Stimulated activated memory B cell treated with anti-CD40 and anti-IgM and Interleukin-4, amounts not matched to agents 10 μg/mL and 1 μg/mL and 100 μg/mL, for 72 hours (primary cell): ENCODE measurements at regions not wholly inside any gene's neighbourhood (a gene's known extent, or its start where the extent isn't known, plus 50 kb on each side); places are given as distances from the start of the nearest gene placed in this dataset.
A peak's percentile ranks its signal among the peaks of the same experiment; 100 is the strongest.

Source experiments
- ATAC-seq: fragments of 150-1000 bp; cut with Tn5 transposase; 2 replicates; pipeline ENCODE4 v1.10.0; 2021
- H3K27ac Mint-ChIP-seq: one replicate; pipeline ENCODE4 v1.8.0; 2022; ENCODE audit warnings: mild to moderate bottlenecking, mixed read lengths
- H3K27me3 Mint-ChIP-seq: one replicate; pipeline ENCODE4 v1.8.0; 2022; ENCODE audit warnings: mixed read lengths
- H3K36me3 Mint-ChIP-seq: one replicate; pipeline ENCODE4 v1.8.0; 2022; ENCODE audit warnings: mixed read lengths
- H3K4me1 Mint-ChIP-seq: one replicate; pipeline ENCODE4 v1.8.0; 2022; ENCODE audit warnings: mixed read lengths
- H3K4me3 Mint-ChIP-seq: one replicate; pipeline ENCODE4 v1.8.0; 2022; ENCODE audit warnings: mild to moderate bottlenecking, moderate library complexity, mixed read lengths
- H3K9me3 Mint-ChIP-seq: one replicate; pipeline ENCODE4 v1.8.0; 2022; ENCODE audit warnings: mixed read lengths

DNA sequence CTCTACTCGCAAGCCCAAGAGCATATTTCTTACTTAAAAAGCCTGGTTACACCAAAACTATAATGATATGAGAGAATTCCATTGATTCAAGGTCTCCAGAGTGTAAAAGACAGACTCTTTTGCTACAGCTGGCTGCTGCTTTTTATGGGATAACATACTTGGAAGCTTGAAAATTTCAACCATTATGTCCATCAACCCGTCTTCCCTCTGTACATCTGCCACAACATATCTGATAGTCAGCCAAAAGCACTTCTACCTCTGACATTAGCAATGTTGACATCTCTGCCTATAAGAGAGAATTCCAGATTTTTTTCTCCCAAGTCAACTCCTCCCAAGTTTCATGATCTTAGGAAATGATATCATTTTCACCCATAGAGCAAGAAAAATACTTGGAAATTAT lies 54.4 kb upstream of the IQCM start:
- no peak for ATAC-seq
- Mint-ChIP-seq H3K4me1 (no peaks in the 10 kb centered on the region), H3K27ac (no peak overlapping the region), H3K36me3 (no peaks in the 10 kb centered on the region), H3K4me3 (no peak overlapping the region), H3K9me3 (peaks cover 2% of the 10 kb centered on the region), H3K27me3 (no peaks in the 10 kb centered on the region)

DNA sequence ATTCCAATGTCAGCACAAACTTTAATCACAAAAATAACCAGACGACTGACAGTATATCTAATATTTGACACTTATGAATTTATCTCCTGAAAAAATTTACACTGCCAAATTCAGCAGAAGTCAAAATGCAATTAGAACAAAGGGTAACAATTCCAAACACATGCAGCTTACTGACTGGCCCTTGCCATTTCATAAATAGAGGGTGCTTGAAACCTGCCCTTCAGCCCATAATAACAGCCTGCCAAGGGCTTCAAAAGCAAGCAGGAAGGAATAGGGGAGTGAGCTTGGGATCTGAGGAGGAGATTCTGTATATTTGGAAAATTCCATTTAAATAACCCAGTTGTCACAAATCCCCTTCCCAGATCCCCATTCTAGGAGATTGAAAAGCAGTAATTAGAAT lies 66.1 kb upstream of the IQCM start:
- Mint-ChIP-seq H3K36me3 (no peaks in the 10 kb centered on the region), H3K27ac (no peak overlapping the region), H3K4me3 (no peak overlapping the region), H3K27me3 (peaks cover 13% of the 10 kb centered on the region), H3K4me1 (no peaks in the 10 kb centered on the region), H3K9me3 (peaks cover 3% of the 10 kb centered on the region)
- no peak for ATAC-seq

DNA sequence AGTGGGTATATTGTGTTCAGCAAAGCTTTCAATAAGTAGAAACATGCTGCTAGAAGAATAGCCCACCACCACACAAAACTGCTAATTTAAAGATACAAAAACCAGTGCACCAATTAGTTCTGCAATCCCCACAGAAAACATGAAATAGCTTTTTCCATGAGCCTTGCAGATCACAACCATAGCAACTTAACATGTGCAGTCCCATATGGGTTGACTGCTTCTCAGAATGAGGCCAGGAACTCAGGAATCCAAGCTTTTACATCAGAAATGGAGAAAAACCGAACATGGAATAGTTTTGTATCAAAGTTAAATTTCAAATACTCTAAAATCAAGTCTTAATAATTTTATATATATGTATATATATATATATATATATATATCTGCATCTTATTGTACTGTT lies 66.6 kb upstream of the IQCM start:
- no peaks in the 10 kb centered on the region for H3K4me1 Mint-ChIP-seq
- no peak overlapping the region for H3K4me3 Mint-ChIP-seq
- ATAC-seq = no peak
- peaks cover 3% of the 10 kb centered on the region for H3K9me3 Mint-ChIP-seq
- peaks cover 13% of the 10 kb centered on the region for H3K27me3 Mint-ChIP-seq
- H3K27ac Mint-ChIP-seq = no peak overlapping the region
- H3K36me3 Mint-ChIP-seq = no peaks in the 10 kb centered on the region

DNA sequence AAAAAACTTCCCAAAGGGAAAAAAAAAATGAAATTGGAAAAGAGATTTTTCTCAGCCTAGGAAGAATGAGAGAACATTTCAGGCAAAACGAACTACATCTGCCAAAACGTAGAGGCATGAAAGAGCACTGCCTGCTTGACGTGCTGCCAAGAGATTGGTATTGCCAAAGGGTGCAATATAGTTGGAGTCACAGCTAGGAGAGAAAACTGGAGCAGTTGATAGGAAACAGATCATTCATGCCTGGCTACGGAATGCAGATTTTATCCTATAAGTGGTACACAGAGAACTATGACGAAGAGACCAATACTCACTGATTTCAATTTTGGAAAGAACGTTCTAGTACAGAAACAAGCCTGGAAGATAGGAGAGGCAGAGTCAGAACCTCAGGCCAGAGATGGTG lies 68.4 kb upstream of the IQCM start:
- no peak for ATAC-seq
- peaks cover 7% of the 10 kb centered on the region for H3K27me3 Mint-ChIP-seq
- H3K36me3 Mint-ChIP-seq = no peaks in the 10 kb centered on the region
- H3K4me3 Mint-ChIP-seq = no peak overlapping the region
- peaks cover 3% of the 10 kb centered on the region for H3K9me3 Mint-ChIP-seq
- no peaks in the 10 kb centered on the region for H3K4me1 Mint-ChIP-seq
- H3K27ac Mint-ChIP-seq = no peak overlapping the region

DNA sequence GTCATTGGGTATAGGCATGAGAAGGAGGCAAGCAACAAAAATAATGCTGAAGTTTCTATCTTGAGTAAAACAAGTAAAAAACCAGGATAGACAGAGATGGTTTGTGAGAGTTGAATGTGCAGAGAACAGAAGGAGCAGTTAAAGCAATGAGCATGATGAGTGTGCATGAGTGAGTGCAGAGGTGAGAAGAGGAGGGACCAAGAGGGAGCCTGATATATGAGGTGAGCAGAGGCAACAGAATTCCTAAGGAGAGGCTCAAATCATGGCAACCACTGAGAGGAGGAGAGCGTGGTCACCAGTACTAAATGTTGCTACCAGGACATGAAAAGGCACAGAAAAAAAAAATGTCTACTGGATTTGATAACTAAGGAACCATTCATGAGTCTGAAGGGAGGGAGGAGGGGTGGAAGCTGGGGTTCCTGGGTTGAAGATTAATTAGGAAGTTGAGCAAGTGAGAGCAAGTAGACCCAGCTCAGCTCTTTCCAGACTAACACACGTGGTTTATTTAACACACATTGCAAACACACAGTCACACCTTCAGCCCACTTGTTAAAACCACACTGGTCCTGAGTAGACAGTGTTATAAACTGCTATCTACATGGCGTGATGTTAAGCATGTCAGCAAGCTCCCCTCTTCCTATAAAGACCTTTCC lies 69.0 kb upstream of the IQCM start:
- ATAC-seq = peak; percentile 52

DNA sequence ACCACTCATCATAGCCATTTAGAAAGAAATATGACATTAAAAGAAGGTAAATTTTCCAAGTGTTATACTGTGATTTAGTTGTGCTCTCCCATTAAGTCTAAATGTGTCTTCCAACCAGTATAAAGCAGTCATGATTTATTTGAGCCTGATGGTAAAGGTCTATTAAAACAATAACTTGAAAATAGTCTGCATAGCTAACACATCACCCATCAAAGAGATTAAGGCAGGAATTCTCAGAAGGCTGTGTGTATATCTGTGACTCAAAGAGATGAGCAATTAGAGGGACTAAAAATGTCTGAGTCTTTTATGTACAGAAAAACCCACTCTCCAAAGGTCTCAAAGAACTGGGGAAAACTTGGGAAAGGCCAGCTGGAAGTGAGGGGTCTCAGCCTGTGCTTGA lies 70.3 kb upstream of the IQCM start:
- Mint-ChIP-seq H3K36me3 (no peaks in the 10 kb centered on the region), H3K4me1 (no peaks in the 10 kb centered on the region), H3K27me3 (no peaks in the 10 kb centered on the region), H3K27ac (no peak overlapping the region), H3K4me3 (no peak overlapping the region), H3K9me3 (no peaks in the 10 kb centered on the region)
- no peak for ATAC-seq

More for the DNA sequence above, 69.0 kb upstream of the IQCM start:
- H3K9me3 Mint-ChIP-seq = peaks cover 3% of the 10 kb centered on the region
- H3K27ac Mint-ChIP-seq = no peak overlapping the region
- H3K4me3 Mint-ChIP-seq = no peak overlapping the region
- H3K4me1 Mint-ChIP-seq = no peaks in the 10 kb centered on the region
- H3K27me3 Mint-ChIP-seq = peaks cover under 1% of the 10 kb centered on the region
- H3K36me3 Mint-ChIP-seq = no peaks in the 10 kb centered on the region

DNA sequence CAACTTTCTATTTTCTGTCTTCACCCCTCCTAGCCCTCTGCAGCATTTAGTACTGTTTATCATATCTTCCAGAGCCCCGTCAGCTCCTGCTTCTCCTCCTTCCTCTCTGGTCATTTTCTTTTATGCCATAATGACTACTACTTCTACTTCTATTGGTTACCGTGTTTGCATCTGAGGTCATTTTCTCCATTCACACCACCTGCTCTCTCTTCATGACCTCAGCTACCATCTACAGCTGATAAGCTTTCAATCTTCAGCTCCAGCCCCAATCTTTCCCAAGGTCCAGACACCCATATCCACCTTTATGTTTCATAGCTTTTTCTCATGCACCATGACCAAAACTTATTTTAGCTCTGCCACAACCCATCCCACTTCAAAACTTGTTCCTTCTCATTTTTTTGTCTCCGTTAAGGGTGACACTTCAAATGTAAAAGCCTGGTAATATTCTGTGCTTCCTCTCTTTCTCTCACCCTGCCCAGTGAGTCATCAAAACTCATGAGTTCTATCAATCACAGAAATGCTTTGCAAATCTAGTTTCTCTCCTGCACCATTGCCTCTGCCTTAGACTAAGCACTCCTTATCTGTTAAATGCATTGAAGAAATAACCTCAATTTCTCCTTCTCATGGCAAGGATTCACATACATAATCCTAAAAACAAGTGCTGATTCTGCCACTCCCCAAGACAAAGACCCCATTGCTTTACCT lies 71.3 kb upstream of the IQCM start:
- Mint-ChIP-seq H3K27me3 (no peaks in the 10 kb centered on the region), H3K4me3 (no peak overlapping the region), H3K36me3 (no peaks in the 10 kb centered on the region), H3K4me1 (no peaks in the 10 kb centered on the region), H3K27ac (no peak overlapping the region), H3K9me3 (no peaks in the 10 kb centered on the region)
- ATAC-seq = no peak

DNA sequence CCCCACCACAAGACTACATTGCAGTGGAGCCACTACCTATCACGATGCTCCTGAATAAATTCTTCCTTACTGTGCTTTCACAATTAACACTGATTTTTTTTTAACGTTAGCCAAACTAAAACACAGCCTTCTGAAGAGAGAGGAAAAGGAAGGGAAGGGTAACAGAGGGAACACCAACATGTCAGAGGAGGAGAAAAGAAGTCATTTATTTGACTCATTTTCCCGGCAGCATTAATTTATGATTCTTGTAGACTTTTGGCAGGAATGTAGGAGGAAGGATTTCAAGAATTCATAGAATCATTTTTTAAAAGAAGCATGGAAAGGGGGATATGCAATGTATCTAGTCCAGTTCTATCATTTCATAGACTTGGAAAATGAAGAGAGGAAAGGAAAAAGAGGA lies 74.3 kb upstream of the IQCM start:
- H3K9me3 Mint-ChIP-seq = no peaks in the 10 kb centered on the region
- H3K36me3 Mint-ChIP-seq = no peaks in the 10 kb centered on the region
- no peaks in the 10 kb centered on the region for H3K27me3 Mint-ChIP-seq

DNA sequence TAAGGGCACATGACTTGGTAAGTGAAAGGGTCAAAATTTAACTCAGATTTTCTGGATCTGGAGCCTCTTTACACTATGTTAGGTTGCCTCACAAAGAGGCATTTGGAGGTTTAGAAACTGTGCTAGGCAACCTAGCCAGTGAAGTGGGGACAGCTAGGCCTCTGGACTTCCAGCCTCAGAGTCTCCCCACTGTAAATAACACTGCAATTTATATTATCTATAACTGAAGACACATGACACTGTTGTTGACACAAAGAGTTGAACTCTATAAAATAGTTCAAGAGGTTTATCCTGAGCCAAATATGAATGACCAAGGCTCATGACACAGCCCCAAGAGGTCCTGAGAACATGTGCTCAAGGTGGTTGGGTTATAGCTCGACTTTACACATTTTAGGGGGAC lies 74.9 kb upstream of the IQCM start:
- H3K27me3 Mint-ChIP-seq = no peaks in the 10 kb centered on the region
- H3K36me3 Mint-ChIP-seq = no peaks in the 10 kb centered on the region
- no peaks in the 10 kb centered on the region for H3K4me1 Mint-ChIP-seq
- no peaks in the 10 kb centered on the region for H3K9me3 Mint-ChIP-seq
- no peak for ATAC-seq
- no peak overlapping the region for H3K27ac Mint-ChIP-seq
- H3K4me3 Mint-ChIP-seq = no peak overlapping the region

More for the DNA sequence above, 74.3 kb upstream of the IQCM start:
- ATAC-seq = no peak
- Mint-ChIP-seq H3K4me1 (no peaks in the 10 kb centered on the region), H3K4me3 (no peak overlapping the region), H3K27ac (no peak overlapping the region)

DNA sequence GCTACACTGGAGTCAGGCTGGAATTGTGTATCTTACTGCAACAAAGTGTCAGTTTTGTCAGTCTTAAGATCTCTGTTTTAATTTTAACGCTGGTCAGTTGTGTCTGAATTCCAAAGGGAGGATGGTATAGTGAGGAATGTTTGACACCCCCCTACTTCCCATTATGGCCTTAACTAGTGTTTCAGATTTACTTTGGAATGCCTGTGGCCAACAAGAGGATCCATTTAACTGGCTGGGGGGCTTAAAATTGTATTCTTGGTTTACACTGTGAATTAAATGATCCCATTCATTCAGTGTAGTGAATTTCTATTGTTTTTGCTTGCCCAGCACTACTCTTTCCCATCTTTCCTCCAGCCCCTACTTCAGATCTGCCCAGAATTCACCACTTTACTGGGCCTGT lies 75.8 kb upstream of the IQCM start:
- Mint-ChIP-seq H3K27ac (no peak overlapping the region), H3K4me3 (no peak overlapping the region), H3K36me3 (no peaks in the 10 kb centered on the region), H3K27me3 (no peaks in the 10 kb centered on the region), H3K4me1 (no peaks in the 10 kb centered on the region), H3K9me3 (no peaks in the 10 kb centered on the region)
- no peak for ATAC-seq

DNA sequence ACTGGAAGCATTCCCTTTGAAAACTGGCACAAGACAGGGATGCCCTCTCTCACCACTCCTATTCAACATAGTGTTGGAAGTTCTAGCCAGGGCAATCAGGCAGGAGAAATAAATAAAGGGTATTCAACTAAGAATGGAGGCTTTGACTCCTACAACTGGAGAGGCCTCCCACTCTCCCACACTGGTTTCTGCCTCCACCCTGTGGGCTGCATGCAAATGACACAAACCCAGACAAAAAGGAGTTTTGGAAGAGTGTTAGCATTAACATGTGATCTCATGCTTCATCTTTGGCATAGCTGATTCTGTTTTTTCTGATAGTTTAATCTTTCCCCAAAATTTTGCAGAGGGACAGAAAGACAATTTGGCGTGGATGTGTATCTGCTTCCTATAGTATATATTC lies 80.8 kb upstream of the IQCM start:
- H3K4me1 Mint-ChIP-seq = no peaks in the 10 kb centered on the region
- no peaks in the 10 kb centered on the region for H3K36me3 Mint-ChIP-seq
- ATAC-seq = no peak
- H3K27ac Mint-ChIP-seq = no peak overlapping the region
- H3K27me3 Mint-ChIP-seq = no peaks in the 10 kb centered on the region
- no peak overlapping the region for H3K4me3 Mint-ChIP-seq
- H3K9me3 Mint-ChIP-seq = no peaks in the 10 kb centered on the region

DNA sequence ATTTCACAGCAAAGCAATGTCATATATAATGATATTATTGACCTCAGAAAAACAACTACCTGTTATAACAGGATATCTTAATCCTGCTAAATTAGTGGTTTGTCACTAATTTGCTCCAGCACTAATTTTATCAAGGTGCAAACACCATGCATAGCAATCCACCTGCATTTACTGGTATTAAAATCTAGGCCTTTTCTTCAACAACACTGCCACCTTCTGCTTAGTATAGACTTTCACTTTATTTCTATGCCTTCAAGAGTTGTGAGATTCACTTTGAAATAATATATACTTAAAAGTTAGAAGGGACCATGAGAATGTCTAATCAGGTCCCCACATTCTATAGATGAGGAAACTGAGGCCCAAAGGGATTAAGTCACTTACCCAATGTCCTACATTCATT lies 82.1 kb upstream of the IQCM start:
- H3K36me3 Mint-ChIP-seq = no peaks in the 10 kb centered on the region
- no peak overlapping the region for H3K4me3 Mint-ChIP-seq
- H3K4me1 Mint-ChIP-seq = no peaks in the 10 kb centered on the region
- no peaks in the 10 kb centered on the region for H3K9me3 Mint-ChIP-seq
- peaks cover 2% of the 10 kb centered on the region for H3K27me3 Mint-ChIP-seq
- no peak for ATAC-seq
- no peak overlapping the region for H3K27ac Mint-ChIP-seq

DNA sequence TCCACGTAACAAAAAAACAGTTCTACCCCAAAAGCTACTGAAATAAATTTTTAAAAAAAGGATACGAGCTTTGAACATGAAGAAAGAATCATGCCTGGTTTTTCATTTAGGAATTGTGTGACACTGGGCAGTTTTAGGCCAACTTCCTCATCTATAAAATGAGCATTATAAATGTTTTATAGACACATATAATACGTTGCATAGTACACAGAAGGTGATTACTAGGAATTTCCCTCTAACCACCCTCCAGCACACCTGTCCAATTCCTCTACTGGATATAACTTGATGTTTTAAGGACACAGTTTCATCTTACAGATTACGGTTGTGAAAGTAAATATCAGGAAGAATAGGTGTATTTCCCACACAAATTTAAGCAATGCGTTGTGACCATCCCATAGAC lies 85.5 kb upstream of the IQCM start:
- ATAC-seq = no peak
- H3K4me3 Mint-ChIP-seq = no peak overlapping the region
- H3K27ac Mint-ChIP-seq = no peak overlapping the region
- no peaks in the 10 kb centered on the region for H3K9me3 Mint-ChIP-seq
- H3K4me1 Mint-ChIP-seq = no peaks in the 10 kb centered on the region
- H3K36me3 Mint-ChIP-seq = no peaks in the 10 kb centered on the region
- H3K27me3 Mint-ChIP-seq = peaks cover 10% of the 10 kb centered on the region

DNA sequence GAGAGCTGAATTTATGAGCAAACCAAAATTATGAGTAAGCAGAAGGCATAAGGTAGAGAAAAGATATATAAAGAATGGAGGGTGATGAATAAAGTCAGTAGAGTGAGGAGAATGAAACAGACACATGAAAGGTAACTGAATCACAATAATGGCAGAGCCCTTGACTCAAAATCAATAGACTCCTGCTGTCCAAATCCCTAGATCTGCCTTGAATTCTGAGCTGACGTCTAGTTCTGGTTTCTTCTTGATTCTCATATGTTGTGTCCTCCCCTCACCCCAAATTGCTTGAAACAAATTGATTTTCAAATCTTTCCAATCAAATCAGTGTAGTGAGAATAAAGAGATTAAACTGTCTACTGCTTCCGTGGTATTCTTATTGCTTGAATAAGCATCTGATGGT lies 86.6 kb upstream of the IQCM start:
- no peak for ATAC-seq
- H3K27ac Mint-ChIP-seq = no peak overlapping the region
- peaks cover 10% of the 10 kb centered on the region for H3K27me3 Mint-ChIP-seq
- H3K36me3 Mint-ChIP-seq = no peaks in the 10 kb centered on the region
- no peaks in the 10 kb centered on the region for H3K4me1 Mint-ChIP-seq
- H3K4me3 Mint-ChIP-seq = no peak overlapping the region
- H3K9me3 Mint-ChIP-seq = no peaks in the 10 kb centered on the region

DNA sequence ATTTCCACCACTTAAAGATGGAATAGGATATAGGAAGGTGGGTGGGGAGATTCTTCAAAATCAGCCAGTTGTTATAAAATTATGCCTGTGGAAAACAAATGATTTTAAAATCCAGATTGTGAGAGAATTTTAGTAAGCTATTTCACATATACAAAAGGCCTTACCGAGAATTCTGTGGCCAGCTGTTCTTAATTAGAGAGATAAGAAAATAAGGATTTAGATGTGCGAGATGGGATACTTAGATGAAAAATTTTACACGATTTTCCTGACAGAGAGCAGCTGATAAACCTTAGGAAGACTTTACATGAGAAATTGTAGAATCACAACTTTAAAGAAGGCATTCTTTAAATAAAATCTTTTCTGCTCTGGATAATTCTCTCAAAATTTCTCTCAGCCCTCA lies 94.5 kb upstream of the IQCM start:
- no peaks in the 10 kb centered on the region for H3K27me3 Mint-ChIP-seq
- no peak for ATAC-seq
- H3K4me1 Mint-ChIP-seq = no peaks in the 10 kb centered on the region

DNA sequence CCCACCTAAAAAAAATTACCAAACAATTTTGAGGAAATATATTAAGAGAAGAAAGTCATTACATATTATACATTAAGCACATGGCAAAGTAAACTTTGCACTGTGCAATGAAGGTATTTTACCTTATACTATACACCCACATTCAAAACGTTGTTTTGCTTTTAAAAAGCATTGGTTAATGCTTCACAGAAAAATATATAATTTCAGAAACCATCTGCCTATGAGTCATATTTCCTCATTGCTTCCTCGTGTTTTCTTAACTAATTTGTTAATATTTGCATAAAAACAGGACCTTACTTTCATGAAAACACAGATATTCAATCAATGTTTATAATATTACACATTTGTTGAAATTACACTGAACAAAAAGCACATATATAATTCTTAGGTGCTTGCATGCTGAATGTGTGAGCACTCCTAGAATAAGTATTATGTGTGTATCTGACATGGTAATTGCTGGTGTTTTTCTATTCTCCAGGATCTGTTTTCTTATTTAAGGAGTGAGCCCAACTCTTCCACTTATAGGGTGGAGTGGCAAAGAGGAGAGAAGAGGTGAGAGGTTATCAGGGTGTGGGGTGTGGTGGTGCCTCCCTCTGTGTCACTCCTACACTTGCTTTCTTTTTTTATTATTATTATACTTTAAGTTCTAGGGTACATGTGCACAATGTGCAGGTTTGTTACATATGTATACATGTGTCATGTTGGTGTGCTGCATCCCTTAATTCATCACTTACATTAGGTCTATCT lies 95.1 kb upstream of the IQCM start:
- H3K4me1 Mint-ChIP-seq = no peaks in the 10 kb centered on the region
- no peaks in the 10 kb centered on the region for H3K27me3 Mint-ChIP-seq
- H3K27ac Mint-ChIP-seq = no peak overlapping the region
- H3K36me3 Mint-ChIP-seq = no peaks in the 10 kb centered on the region
- ATAC-seq = peak; percentile 20
- no peak overlapping the region for H3K4me3 Mint-ChIP-seq
- H3K9me3 Mint-ChIP-seq = no peaks in the 10 kb centered on the region

More for the DNA sequence above, 94.5 kb upstream of the IQCM start:
- H3K4me3 Mint-ChIP-seq = no peak overlapping the region
- H3K27ac Mint-ChIP-seq = no peak overlapping the region
- no peaks in the 10 kb centered on the region for H3K9me3 Mint-ChIP-seq
- H3K36me3 Mint-ChIP-seq = no peaks in the 10 kb centered on the region
